IMR-90 (cell line): ENCODE measurements at regions not wholly inside any gene's neighbourhood (a gene's known extent, or its start where the extent isn't known, plus 50 kb on each side); places are given as distances from the start of the nearest gene placed in this dataset.

Experiments used
- ATAC-seq: fragments of 200-7000 bp; cut with Tn5 transposase; 2 replicates; pipeline ENCODE4 v1.9.1; 2020; ENCODE audit warnings: low read depth, mild to moderate bottlenecking, moderate library complexity
- BruUV-seq: library from RNA; stranded (reverse); fragments of 400-500 nt; replicated peaks from 2 replicates; lab custom pipeline; 2021; lab: Mats Ljungman, UMichigan
- CTCF ChIA-PET: fragments of 300-600 bp; formaldehyde crosslinking; extraction: SDS; loops from one replicate; lab custom pipeline; 2021; ENCODE audit warnings: antibody characterized with exemption; lab: Yijun Ruan, JAX
- POLR2A ChIA-PET: fragments of 300-600 bp; sonication (Branson Sonifier 250); formaldehyde crosslinking; loops from one replicate; lab custom pipeline; 2022; ENCODE audit warnings: antibody characterized with exemption; ENCODE audit not compliant: unreplicated experiment; lab: Charles Lee
- DNase-seq: peaks from one replicate; pipeline ENCODE4 v3.0.0; 2013
- H2AFZ ChIP-seq: replicated peaks from 2 replicates; pipeline ENCODE3; 2013; ENCODE audit warnings: low read length, mild to moderate bottlenecking; ENCODE audit not compliant: poor library complexity
- H2AK5ac ChIP-seq: 2 replicates; pipeline ENCODE4 v1.6.1; 2013; ENCODE audit warnings: low read depth, low read length, inconsistent platforms
- H2AK9ac ChIP-seq: replicated peaks from 2 replicates; pipeline ENCODE3; 2013; ENCODE audit warnings: mild to moderate bottlenecking, low read depth, low read length, moderate library complexity; ENCODE audit not compliant: poor library complexity
- H2BK120ac ChIP-seq: 2 replicates; pipeline ENCODE4 v1.6.1; 2013; ENCODE audit warnings: low read depth, low read length, inconsistent platforms
- H2BK15ac ChIP-seq: 3 replicates; pipeline ENCODE4 v1.6.1; 2013; ENCODE audit warnings: low read depth, low read length, inconsistent platforms
- H2BK20ac ChIP-seq: 2 replicates; pipeline ENCODE4 v1.6.1; 2013; ENCODE audit warnings: low read depth, mild to moderate bottlenecking, inconsistent platforms, low read length, moderate library complexity
- H2BK5ac ChIP-seq: 2 replicates; pipeline ENCODE4 v1.6.1; 2013; ENCODE audit warnings: mild to moderate bottlenecking, low read depth, low read length, inconsistent platforms; ENCODE audit not compliant: poor library complexity, severe bottlenecking
- H3K14ac ChIP-seq: replicated peaks from 2 replicates; pipeline ENCODE4 v1.6.1; 2013; ENCODE audit warnings: low read depth, low read length, inconsistent platforms
- H3K18ac ChIP-seq: 2 replicates; pipeline ENCODE4 v1.6.1; 2013; ENCODE audit warnings: low read depth, low read length, control low read depth
- H3K23ac ChIP-seq: 2 replicates; pipeline ENCODE4 v1.6.1; 2013; ENCODE audit warnings: low read depth, low read length, inconsistent platforms
- H3K27ac ChIP-seq: 2 replicates; pipeline ENCODE4 v1.5.1; 2013; ENCODE audit warnings: mild to moderate bottlenecking, control low read depth, low read length; ENCODE audit not compliant: insufficient read depth
- H3K27me3 ChIP-seq: 2 replicates; pipeline ENCODE4 v1.6.1; 2013; ENCODE audit warnings: low read length; ENCODE audit not compliant: control insufficient read depth, insufficient read depth
- H3K36me3 ChIP-seq: 2 replicates; pipeline ENCODE4 v1.6.1; 2013; ENCODE audit warnings: low read length, mixed read lengths; ENCODE audit not compliant: control insufficient read depth, insufficient read depth
- H3K4ac ChIP-seq: 2 replicates; pipeline ENCODE4 v1.6.1; 2013; ENCODE audit warnings: low read depth, low read length, inconsistent platforms
- H3K4me1 ChIP-seq: 2 replicates; pipeline ENCODE4 v1.6.1; 2013; ENCODE audit warnings: low read length, mixed read lengths; ENCODE audit not compliant: control insufficient read depth, insufficient read depth
- H3K4me2 ChIP-seq: 2 replicates; pipeline ENCODE4 v1.6.1; 2013; ENCODE audit warnings: low read depth, mild to moderate bottlenecking, control low read depth, low read length, moderate library complexity
- H3K4me3 ChIP-seq: 2 replicates; pipeline ENCODE4 v1.5.1; 2013; ENCODE audit warnings: low read depth, mild to moderate bottlenecking, control low read depth, low read length, moderate library complexity; ENCODE audit not compliant: insufficient read depth
- H3K56ac ChIP-seq: 2 replicates; pipeline ENCODE4 v1.6.1; 2013; ENCODE audit warnings: low read length, inconsistent platforms; ENCODE audit not compliant: insufficient read depth; ENCODE audit errors: extremely low read depth
- H3K79me1 ChIP-seq, 2 experiments: 2 replicates each; pipeline ENCODE4 v1.6.1; 2013; ENCODE audit warnings: low read length in 2 of 2, inconsistent platforms in 1 of 2, low read depth in 1 of 2
- H3K9ac ChIP-seq: 2 replicates; pipeline ENCODE4 v1.6.1; 2013; ENCODE audit warnings: low read depth, low read length, control low read depth
- H3K9me1 ChIP-seq: 2 replicates; pipeline ENCODE4 v1.6.1; 2013; ENCODE audit warnings: low read length, inconsistent platforms; ENCODE audit not compliant: insufficient read depth
- H3K9me3 ChIP-seq: 2 replicates; pipeline ENCODE4 v1.6.1; 2013; ENCODE audit warnings: low read length; ENCODE audit not compliant: control insufficient read depth, insufficient read depth
- H4K20me1 ChIP-seq: 2 replicates; pipeline ENCODE4 v1.6.1; 2013; ENCODE audit warnings: low read length, inconsistent platforms; ENCODE audit not compliant: insufficient read depth
- H4K5ac ChIP-seq: 2 replicates; pipeline ENCODE4 v1.6.1; 2013; ENCODE audit warnings: mild to moderate bottlenecking, low read depth, low read length, control low read depth
- H4K8ac ChIP-seq, 2 experiments: 2 replicates each; pipeline ENCODE4 v1.6.1; 2013; ENCODE audit warnings: low read depth in 2 of 2, low read length in 2 of 2, control low read depth in 1 of 2, inconsistent platforms in 1 of 2
- H4K91ac ChIP-seq: 2 replicates; pipeline ENCODE4 v1.6.1; 2013; ENCODE audit warnings: low read depth, low read length, inconsistent platforms; ENCODE audit not compliant: insufficient read depth
- FOS ChIP-seq: fragments of 150-350 bp; IDR thresholded peaks from 2 replicates; pipeline ENCODE4 v1.6.1; 2016; ENCODE audit warnings: low read depth, low read length
- MAFK ChIP-seq: IDR thresholded peaks from 2 replicates; pipeline ENCODE4 v1.6.1; 2012; ENCODE audit warnings: low read depth, low read length, improper control_type of control experiment
- NFE2L2 ChIP-seq: fragments of 150-350 bp; IDR thresholded peaks from 2 replicates; pipeline ENCODE4 v1.6.1; 2016; ENCODE audit warnings: low read depth, mild to moderate bottlenecking, low read length
- USF2 ChIP-seq: fragments of 150-350 bp; IDR thresholded peaks from 2 replicates; pipeline ENCODE4 v1.6.1; 2017; ENCODE audit warnings: mild to moderate bottlenecking, antibody characterized with exemption, low read length, low read depth
- WGBS, 2 experiments: methylation state at CpG; one replicate each; pipeline versions ENCODE4 v1.1.5 to v1.1.7; 2013; ENCODE audit warnings: missing lambda C conversion rate in 2 of 2; ENCODE audit not compliant: insufficient read length in 1 of 2; ENCODE audit errors: extremely low coverage in 2 of 2; 5-methylcytosine and 5-hydroxymethylcytosine counted together
- dilution Hi-C: fragments of 300-500 bp; cut with HindIII; formaldehyde crosslinking; loops from one replicate; pipeline ENCODE4 v1.14.3; 2018; ENCODE audit warnings: low sequenced_read_pairs; ENCODE audit not compliant: unreplicated experiment
- in situ Hi-C: fragments of 300-500 bp; cut with MboI; formaldehyde crosslinking; loops from 3 replicates; pipeline ENCODE4 v1.14.3; 2019; ENCODE audit warnings: low sequenced_read_pairs, inconsistent platforms, mixed read lengths
- intact Hi-C: fragments of 100-400 bp; cut with micrococcal nuclease; formaldehyde crosslinking; loops from 2 replicates; pipeline ENCODE4 v1.10.0; 2022

- no peak overlapping the region for H3K27ac ChIP-seq
- CTCF ChIA-PET, result interaction anchor here (0.6 kb wide), 1 partner anchor 89 kb away, joined by 4 read pairs; no protein-coding TSS in a partner anchor
- dilution Hi-C loops, result no loop called here
- no peak overlapping the region for H3K4me3 ChIP-seq
- no peaks in the 10 kb centered on the region for H3K79me1 ChIP-seq
- in situ Hi-C loops, result no loop called here
- no peak overlapping the region for H2BK120ac ChIP-seq
- H4K8ac ChIP-seq, result no peak overlapping the region
- POLR2A ChIA-PET, result interaction anchor here (0.6 kb wide), 1 partner anchor 11 kb away, joined by 5 read pairs; no protein-coding TSS in a partner anchor
- DNase-seq, result no peak
- H3K4me1 ChIP-seq, result no peaks in the 10 kb centered on the region
- H2AK5ac ChIP-seq, result no peak overlapping the region
- H3K23ac ChIP-seq, result no peak overlapping the region
- no TSS peak for BruUV-seq
- no peaks in the 10 kb centered on the region for H4K20me1 ChIP-seq
- 47% methylated on average over 2 of the region's 4 CpGs; no CpG with 5 or more reads in 1 of the 2 experiments for WGBS, 2 experiments
- H3K9ac ChIP-seq, result no peak overlapping the region
- no peak overlapping the region for H3K56ac ChIP-seq
- H3K4me2 ChIP-seq, result no peak overlapping the region
- no peak overlapping the region for H3K18ac ChIP-seq
- no peak overlapping the region for H2AK9ac ChIP-seq
- H3K14ac ChIP-seq, result no peak overlapping the region
- no peak for TF ChIP-seq FOS
- no peak for TF ChIP-seq USF2
- TF ChIP-seq MAFK, result no peak
- no peak for TF ChIP-seq NFE2L2
- no peaks in the 10 kb centered on the region for H3K9me3 ChIP-seq
- no peak overlapping the region for H4K91ac ChIP-seq
- no peak overlapping the region for H2AFZ ChIP-seq
- intact Hi-C loops, result no loop called here
- H3K27me3 ChIP-seq, result no peaks in the 10 kb centered on the region; the same call in 1 of the 2 replicates
- no peak overlapping the region for H2BK20ac ChIP-seq
- H4K5ac ChIP-seq, result no peak overlapping the region
- H3K36me3 ChIP-seq, result no peaks in the 10 kb centered on the region
- no peak overlapping the region for H2BK15ac ChIP-seq
- H3K9me1 ChIP-seq, result no peaks in the 10 kb centered on the region
- no peak for ATAC-seq
- H2BK5ac ChIP-seq, result no peak overlapping the region
- H3K4ac ChIP-seq, result no peak overlapping the region
Measured at GRCh38 chr1:214146523-214146922, 134.4 kb upstream of the SMYD2 start.
